A673 (cell line): ENCODE measurements at regions not wholly inside any gene's neighbourhood (a gene's known extent, or its start where the extent isn't known, plus 50 kb on each side); places are given as distances from the start of the nearest gene placed in this dataset.

ENCODE experiments used
- EZH2 ChIP-seq: fragments of 200-600 bp; sonication (generic); IDR thresholded peaks from 2 replicates; pipeline ENCODE4 v1.6.1; 2017; ENCODE audit warnings: borderline replicate concordance, low read depth, mild to moderate bottlenecking, mixed read lengths, antibody characterized with exemption, low read length; ENCODE audit not compliant: poor library complexity, severe bottlenecking
- TF ChIP-seq, protein P1 (sequence below): fragments of 300-800, 200-600 bp; sonication (generic); conservative IDR thresholded peaks from 2 replicates; pipeline ENCODE4 v1.5.1; 2017; ENCODE audit warnings: low read depth, mild to moderate bottlenecking, antibody characterized with exemption, low read length, moderate library complexity, mixed read lengths

DNA sequence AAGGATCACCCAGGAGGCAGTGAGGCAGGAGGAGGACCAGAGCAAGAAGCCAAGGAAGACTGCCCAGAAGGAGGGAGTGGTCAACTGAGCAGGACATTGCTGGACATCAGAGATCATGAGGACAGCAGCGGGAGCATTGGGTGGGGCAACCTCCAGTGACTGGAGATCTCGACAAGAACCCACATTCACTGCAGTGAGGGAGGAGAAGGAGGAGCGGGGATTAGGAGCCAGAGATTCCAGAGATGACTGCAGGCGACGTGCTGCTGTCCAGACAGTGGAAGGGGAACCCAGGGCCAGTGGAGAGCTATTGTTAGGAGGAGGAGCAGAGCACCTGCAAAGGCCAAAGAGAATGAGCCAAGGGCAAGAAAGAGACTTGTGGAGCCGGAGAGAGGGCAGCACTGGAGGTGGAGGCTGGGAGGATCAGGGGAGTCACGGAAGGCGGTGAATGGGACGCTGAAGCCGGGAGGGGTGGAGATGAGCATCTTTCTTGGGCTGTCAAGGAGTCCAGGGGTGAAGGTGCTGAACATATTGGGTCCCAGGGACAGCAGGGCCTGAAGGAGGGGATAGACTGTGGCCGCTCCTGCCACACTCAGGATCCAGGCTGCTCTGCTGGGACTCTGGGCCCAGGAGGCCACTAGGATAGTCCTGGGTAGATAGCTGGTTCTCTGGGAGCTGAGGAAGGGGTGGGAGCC lies 140.1 kb upstream of the UNC5B start:
- TF ChIP-seq, protein P1, sequence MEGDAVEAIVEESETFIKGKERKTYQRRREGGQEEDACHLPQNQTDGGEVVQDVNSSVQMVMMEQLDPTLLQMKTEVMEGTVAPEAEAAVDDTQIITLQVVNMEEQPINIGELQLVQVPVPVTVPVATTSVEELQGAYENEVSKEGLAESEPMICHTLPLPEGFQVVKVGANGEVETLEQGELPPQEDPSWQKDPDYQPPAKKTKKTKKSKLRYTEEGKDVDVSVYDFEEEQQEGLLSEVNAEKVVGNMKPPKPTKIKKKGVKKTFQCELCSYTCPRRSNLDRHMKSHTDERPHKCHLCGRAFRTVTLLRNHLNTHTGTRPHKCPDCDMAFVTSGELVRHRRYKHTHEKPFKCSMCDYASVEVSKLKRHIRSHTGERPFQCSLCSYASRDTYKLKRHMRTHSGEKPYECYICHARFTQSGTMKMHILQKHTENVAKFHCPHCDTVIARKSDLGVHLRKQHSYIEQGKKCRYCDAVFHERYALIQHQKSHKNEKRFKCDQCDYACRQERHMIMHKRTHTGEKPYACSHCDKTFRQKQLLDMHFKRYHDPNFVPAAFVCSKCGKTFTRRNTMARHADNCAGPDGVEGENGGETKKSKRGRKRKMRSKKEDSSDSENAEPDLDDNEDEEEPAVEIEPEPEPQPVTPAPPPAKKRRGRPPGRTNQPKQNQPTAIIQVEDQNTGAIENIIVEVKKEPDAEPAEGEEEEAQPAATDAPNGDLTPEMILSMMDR, result no peak
- TF ChIP-seq EZH2, result no peak
